Activated T-cell treated with anti-CD3 and anti-CD28 coated beads, Interleukin-2, amount 50 U/mL, for 48 hours (primary cell): ENCODE measurements at regions not wholly inside any gene's neighbourhood (a gene's known extent, or its start where the extent isn't known, plus 50 kb on each side); places are given as distances from the start of the nearest gene placed in this dataset.
"Not testable (repeated sequence)": the region's sequence is repeated elsewhere in the genome, so short reads cannot be mapped to it uniquely, and the experiment has no call there.

Experiments used
- DNase-seq, 2 experiments: peaks; one replicate each; pipeline ENCODE4 v3.0.0-alpha.2; 2020

- DNase-seq, result peak; percentile 83 to 84
Measured at GRCh38 chr12:4153343-4153892, 120.1 kb upstream of the CCND2 start.

GRCh38 chr12:4152145-4152795 lies 121.3 kb upstream of the CCND2 start:
- no peak for DNase-seq

DNA sequence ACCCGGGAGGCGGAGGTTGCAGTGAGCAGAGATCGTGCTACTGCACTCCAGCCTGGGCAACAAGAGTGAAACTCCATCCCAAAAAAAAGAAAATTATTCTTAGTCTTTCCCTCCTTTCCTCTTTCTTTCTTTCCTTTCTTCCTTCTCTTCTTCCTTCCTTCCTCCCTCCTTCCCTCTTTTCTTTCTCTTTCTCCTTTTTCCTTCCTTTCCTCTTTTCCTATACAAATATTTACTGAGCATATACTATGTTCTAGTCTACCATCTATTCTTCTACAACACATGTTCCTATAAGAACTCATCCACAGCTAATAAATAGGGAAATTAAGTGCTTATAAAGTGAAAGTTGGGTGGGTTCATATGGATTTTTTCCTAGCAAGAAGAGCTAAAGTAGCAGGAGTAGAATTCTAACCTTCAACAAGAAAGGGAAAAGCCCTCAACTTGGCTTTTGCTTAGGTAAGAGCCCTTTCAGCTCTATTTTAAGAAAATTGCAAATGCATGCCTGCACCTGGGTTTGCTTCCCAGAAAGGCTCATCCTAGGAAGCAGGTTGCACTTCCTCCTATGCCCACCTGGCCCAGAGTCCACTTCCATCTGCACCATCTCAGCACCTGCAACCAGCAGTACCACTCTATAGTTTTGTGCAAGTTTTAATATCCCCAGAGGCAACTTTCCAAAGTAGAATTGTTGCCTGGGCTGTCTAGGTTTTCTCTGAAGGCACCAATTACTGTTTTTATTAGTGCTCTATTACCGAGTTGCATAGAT lies 122.0 kb upstream of the CCND2 start:
- no peak for DNase-seq

- DNase-seq, result peak in 1 of 2 experiments; percentile 18
Measured at GRCh38 chr12:4150355-4150754, 123.2 kb upstream of the CCND2 start.

DNA sequence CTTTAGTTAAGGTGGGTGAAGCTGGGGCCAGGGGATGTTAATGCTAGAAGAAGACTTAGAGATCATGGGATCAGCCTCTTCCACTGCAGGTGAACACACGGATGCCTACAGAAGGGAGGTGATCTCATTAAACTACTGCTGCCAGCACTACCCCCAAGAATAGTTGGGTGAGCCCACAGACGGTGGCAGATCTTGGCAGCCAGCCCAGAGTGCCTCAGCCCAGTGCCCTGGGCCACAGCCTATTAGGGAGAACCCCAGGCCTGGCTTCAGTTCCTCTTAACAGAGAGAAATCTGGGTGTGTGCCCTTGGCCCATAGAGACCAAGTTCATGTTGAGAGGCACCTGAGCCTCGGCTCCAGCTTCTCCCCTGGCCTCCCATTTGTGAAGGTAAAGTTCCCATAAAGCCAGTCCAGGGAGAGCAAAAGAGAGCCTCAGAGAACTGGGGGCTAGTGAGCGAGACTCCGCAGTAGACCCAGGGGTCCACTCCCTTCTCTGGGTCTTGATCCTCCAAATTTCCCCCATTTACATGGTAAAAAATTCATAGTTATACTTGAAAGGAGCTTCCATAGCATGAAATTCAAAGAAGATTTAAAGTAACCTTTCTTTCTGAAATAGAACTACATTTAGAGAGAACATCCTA lies 125.0 kb upstream of the CCND2 start:
- DNase-seq, result peak; percentile 62 to 63

GRCh38 chr12:4147031-4147481 lies 126.5 kb upstream of the CCND2 start:
- DNase-seq, result peak in 1 of 2 experiments; percentile 22

DNA sequence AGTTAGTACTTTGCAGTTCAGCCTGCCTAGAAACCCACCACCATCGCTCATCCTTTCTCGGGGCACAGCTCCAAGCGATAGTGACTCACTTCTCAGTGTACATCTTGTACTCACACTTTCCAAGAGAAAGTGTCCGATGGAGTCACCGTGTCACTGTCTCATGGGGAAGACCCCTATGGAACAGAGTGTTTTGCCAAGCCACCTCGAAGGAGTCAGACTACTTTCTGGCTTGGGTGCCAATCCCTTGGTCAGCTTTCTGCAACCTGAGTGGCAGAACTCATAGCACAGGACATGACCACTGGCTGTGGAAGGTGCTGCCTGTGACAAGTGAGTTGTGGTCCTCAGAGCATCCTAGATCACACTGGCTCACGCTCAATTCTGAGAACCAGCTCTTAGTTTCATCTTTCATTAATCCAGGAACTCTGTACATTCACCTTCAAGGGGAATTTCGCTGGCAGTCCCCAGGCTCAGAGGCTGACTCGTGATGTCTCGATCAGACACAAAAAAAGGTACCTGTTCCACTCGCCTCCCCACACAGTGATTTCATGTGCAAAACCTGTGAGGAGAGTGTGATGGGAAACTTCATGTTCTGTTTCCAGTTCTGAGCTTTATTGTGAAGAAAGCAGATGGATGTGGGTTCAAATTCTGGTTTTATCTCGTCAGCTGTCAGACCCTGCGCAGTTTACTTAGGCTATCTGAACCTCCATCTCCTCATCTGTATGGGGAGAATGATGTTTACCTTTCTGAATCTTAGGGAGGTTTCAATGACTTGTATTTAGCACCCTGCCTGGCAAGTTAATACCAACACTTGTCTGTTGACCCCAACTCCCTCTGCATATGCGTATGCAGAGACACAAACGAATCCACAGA lies 127.3 kb upstream of the CCND2 start:
- DNase-seq, result peak; percentile 82 to 83

- DNase-seq, result no peak
Measured at GRCh38 chr12:4144676-4145075, 128.9 kb upstream of the CCND2 start.

DNA sequence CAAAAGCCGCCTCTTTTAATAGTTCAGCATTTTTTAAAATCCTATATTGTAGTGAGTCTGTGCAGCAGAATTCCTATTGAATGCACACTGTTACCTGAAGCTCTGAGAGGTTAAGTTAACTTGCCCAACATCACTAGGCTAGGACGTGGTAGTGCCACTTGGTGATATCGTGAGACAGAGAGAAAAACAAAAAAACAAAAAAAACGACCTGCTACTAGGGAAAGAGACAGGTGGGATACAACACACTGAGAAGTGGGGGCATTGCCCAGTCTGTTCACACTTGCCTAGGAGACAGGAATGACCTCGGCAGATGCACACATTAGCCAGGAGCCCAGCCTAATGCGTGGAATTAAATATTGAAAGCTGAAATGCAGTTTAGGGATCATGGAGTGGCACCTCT lies 129.7 kb upstream of the CCND2 start:
- no peak for DNase-seq

- peak; percentile 52 to 58 for DNase-seq
Measured at GRCh38 chr12:4141348-4142270, 132.0 kb upstream of the CCND2 start.

- no peak for DNase-seq
Measured at GRCh38 chr12:4140581-4141301, 132.8 kb upstream of the CCND2 start.

GRCh38 chr12:4139191-4139590 lies 134.4 kb upstream of the CCND2 start:
- DNase-seq, result no peak

DNA sequence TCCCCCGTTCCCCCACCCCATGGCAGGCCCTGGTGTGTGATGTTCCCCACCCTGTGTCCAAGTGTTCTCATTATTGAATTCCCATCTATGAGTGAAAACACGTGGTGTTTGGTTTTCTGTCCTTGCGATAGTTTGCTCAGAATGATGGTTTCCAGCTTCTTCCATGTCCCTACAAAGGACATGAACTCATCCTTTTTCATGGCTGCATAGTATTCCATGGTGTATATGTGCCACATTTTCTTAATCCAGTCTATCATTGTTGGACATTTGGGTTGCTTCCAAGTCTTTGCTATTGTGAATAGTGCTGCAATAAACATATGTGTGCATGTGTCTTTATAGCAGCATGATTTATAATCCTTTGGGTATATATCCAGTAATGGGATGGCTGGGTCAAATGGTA lies 135.0 kb upstream of the CCND2 start:
- DNase-seq, result not testable (repeated sequence)

DNA sequence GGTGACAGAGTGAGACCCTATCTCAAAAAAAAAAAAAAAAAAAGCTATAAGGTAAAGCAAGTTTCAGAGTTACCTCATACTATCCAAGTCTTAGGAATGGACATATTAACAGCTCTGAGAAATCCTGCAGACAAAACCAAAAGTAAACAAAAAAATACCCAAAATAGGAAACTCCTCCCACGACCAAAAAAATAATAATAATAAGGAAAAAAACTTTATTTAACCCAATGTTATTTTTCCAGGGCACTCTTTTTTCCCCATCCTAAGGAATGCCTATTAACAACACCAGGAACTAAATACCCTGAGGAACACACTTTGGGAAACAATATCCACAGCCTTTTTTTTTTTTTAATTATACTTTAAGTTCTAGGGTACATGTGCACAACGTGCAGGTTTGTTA lies 135.5 kb upstream of the CCND2 start:
- DNase-seq, result no peak

- no peak for DNase-seq
Measured at GRCh38 chr12:4137441-4137840, 136.1 kb upstream of the CCND2 start.

GRCh38 chr12:4137015-4137414 lies 136.5 kb upstream of the CCND2 start:
- no peak for DNase-seq

GRCh38 chr12:4135919-4136605 lies 137.5 kb upstream of the CCND2 start:
- peak; percentile 82 to 86 for DNase-seq

GRCh38 chr12:4134448-4135263 lies 138.9 kb upstream of the CCND2 start:
- no peak for DNase-seq
